Hepatocyte (in vitro differentiated cells): ENCODE measurements at regions not wholly inside any gene's neighbourhood (a gene's known extent, or its start where the extent isn't known, plus 50 kb on each side); places are given as distances from the start of the nearest gene placed in this dataset.

Source experiments
- DNase-seq: peaks from one replicate; pipeline ENCODE4 v3.0.0-alpha.2; 2016; ENCODE audit warnings: low spot score
- H2AFZ ChIP-seq: fragments of 200-600 bp; sonication (generic); 2 replicates; pipeline ENCODE4 v1.6.0; 2016; ENCODE audit warnings: antibody characterized with exemption, mild to moderate bottlenecking
- H3K27ac ChIP-seq: fragments of 200-600 bp; sonication (generic); 2 replicates; pipeline ENCODE4 v1.5.1; 2016; ENCODE audit warnings: mild to moderate bottlenecking
- H3K27me3 ChIP-seq: fragments of 200-600 bp; sonication (generic); 2 replicates; pipeline ENCODE4 v1.6.1; 2016
- H3K36me3 ChIP-seq: fragments of 200-600 bp; sonication (generic); replicated peaks from 2 replicates; pipeline ENCODE4 v1.5.1; 2016; ENCODE audit warnings: low read depth; ENCODE audit not compliant: insufficient read depth
- H3K4me1 ChIP-seq: fragments of 200-600 bp; sonication (generic); 2 replicates; pipeline ENCODE4 v1.5.1; 2016; ENCODE audit warnings: mild to moderate bottlenecking, moderate library complexity; ENCODE audit not compliant: insufficient read depth
- H3K4me2 ChIP-seq: fragments of 200-600 bp; sonication (generic); 2 replicates; pipeline ENCODE4 v1.6.0; 2016
- H3K4me3 ChIP-seq: fragments of 200-600 bp; sonication (generic); 2 replicates; pipeline ENCODE4 v1.5.1; 2016; ENCODE audit warnings: mild to moderate bottlenecking
- H3K79me2 ChIP-seq: fragments of 200-600 bp; sonication (generic); 2 replicates; pipeline ENCODE4 v1.6.0; 2017; ENCODE audit warnings: mild to moderate bottlenecking
- H3K9me2 ChIP-seq: fragments of 200-600 bp; sonication (generic); replicated peaks from 2 replicates; pipeline ENCODE4 v1.6.0; 2017; ENCODE audit warnings: mild to moderate bottlenecking; ENCODE audit not compliant: insufficient read depth
- H3K9me3 ChIP-seq: fragments of 200-600 bp; sonication (generic); 2 replicates; pipeline ENCODE4 v1.5.1; 2016; ENCODE audit warnings: low read depth, mild to moderate bottlenecking
- H4K20me1 ChIP-seq: fragments of 200-600 bp; sonication (generic); 2 replicates; pipeline ENCODE4 v1.6.0; 2016; ENCODE audit warnings: mild to moderate bottlenecking; ENCODE audit not compliant: insufficient read depth, poor library complexity, severe bottlenecking
- EZH2 ChIP-seq: fragments of 200-600 bp; sonication (generic); IDR thresholded peaks from 2 replicates; pipeline ENCODE4 v1.6.1; 2016; ENCODE audit warnings: antibody characterized with exemption, mild to moderate bottlenecking, borderline replicate concordance
- EZH2phosphoT487 ChIP-seq: fragments of 200-600 bp; sonication (generic); IDR thresholded peaks from one replicate; pipeline ENCODE4 v1.6.1; 2018; ENCODE audit warnings: antibody characterized with exemption, mild to moderate bottlenecking, low read depth, moderate library complexity; ENCODE audit not compliant: unreplicated experiment, severe bottlenecking
- WGBS: methylation state at CpG from one replicate; pipeline ENCODE4 v1.1.6; 2016; ENCODE audit warnings: low lambda C conversion rate; ENCODE audit errors: missing lambda C conversion rate; 5-methylcytosine and 5-hydroxymethylcytosine counted together
- TF ChIP-seq, protein P1 (sequence below): fragments of 200-600 bp; sonication (generic); IDR thresholded peaks from 2 replicates; pipeline ENCODE4 v1.5.1; 2016; ENCODE audit warnings: antibody characterized with exemption, mild to moderate bottlenecking; ENCODE audit not compliant: poor library complexity

DNA sequence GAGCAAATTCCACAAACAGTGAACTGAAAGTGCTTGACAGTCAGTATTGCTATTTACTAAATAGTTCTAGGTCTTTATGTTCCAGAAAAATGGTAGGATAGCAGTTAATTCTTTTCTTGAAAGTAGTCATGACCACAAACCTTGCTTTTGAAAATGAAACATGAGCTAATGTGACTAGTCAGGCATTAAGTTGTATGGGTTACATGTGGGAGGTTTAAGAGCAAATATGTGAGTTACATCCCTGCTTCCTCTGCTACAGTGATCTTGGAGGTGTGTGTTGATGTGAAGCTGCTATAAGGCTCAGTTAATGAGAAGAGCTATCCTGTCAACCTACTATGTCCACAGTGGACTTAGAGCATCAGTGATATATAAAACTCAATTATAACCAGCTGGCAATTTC lies 741.6 kb downstream of the FSCB start:
- Histone ChIP-seq H3K36me3 (no peaks in the 10 kb centered on the region), H4K20me1 (no peaks in the 10 kb centered on the region), H3K4me3 (no peak overlapping the region), H2AFZ (no peak overlapping the region), H3K4me2 (no peak overlapping the region), H3K79me2 (no peaks in the 10 kb centered on the region), H3K27me3 (no peaks in the 10 kb centered on the region), H3K9me2 (no peaks in the 10 kb centered on the region), H3K27ac (no peak overlapping the region), H3K4me1 (no peaks in the 10 kb centered on the region), H3K9me3 (no peaks in the 10 kb centered on the region)
- TF ChIP-seq, protein P1, sequence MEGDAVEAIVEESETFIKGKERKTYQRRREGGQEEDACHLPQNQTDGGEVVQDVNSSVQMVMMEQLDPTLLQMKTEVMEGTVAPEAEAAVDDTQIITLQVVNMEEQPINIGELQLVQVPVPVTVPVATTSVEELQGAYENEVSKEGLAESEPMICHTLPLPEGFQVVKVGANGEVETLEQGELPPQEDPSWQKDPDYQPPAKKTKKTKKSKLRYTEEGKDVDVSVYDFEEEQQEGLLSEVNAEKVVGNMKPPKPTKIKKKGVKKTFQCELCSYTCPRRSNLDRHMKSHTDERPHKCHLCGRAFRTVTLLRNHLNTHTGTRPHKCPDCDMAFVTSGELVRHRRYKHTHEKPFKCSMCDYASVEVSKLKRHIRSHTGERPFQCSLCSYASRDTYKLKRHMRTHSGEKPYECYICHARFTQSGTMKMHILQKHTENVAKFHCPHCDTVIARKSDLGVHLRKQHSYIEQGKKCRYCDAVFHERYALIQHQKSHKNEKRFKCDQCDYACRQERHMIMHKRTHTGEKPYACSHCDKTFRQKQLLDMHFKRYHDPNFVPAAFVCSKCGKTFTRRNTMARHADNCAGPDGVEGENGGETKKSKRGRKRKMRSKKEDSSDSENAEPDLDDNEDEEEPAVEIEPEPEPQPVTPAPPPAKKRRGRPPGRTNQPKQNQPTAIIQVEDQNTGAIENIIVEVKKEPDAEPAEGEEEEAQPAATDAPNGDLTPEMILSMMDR = no peak
- TF ChIP-seq EZH2 (no peak), EZH2phosphoT487 (no peak)
- no peak for DNase-seq

DNA sequence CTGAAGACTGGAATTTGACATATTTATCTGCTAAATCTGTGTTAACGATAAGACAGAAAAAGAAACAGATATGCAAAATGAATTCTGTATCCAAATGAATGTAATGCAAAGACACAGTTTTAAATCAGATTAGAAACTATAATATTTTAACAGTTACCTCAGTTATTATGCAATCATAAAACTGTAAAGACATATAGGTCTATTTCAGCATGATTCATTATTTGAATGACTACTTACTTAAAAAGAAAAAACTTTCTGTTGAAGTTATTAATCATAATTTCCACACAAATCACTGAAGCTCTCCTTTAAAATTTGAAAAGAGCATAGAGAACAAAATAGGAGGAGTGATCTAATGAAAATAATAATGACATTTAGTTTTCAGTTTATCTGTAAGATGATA lies 742.6 kb downstream of the FSCB start:
- H4K20me1 ChIP-seq = no peaks in the 10 kb centered on the region
- no peaks in the 10 kb centered on the region for H3K27me3 ChIP-seq
- 89% methylated on average over 1 of the region's 1 CpG for WGBS
- no peak overlapping the region for H3K4me3 ChIP-seq
- no peak overlapping the region for H2AFZ ChIP-seq
- no peak for DNase-seq
- H3K9me2 ChIP-seq = no peaks in the 10 kb centered on the region
- no peaks in the 10 kb centered on the region for H3K36me3 ChIP-seq
- H3K9me3 ChIP-seq = no peaks in the 10 kb centered on the region
- no peak overlapping the region for H3K27ac ChIP-seq
- H3K4me1 ChIP-seq = no peaks in the 10 kb centered on the region
- TF ChIP-seq, protein P1 = no peak
- no peak for TF ChIP-seq EZH2phosphoT487
- TF ChIP-seq EZH2 = no peak
- no peak overlapping the region for H3K4me2 ChIP-seq
- no peaks in the 10 kb centered on the region for H3K79me2 ChIP-seq

DNA sequence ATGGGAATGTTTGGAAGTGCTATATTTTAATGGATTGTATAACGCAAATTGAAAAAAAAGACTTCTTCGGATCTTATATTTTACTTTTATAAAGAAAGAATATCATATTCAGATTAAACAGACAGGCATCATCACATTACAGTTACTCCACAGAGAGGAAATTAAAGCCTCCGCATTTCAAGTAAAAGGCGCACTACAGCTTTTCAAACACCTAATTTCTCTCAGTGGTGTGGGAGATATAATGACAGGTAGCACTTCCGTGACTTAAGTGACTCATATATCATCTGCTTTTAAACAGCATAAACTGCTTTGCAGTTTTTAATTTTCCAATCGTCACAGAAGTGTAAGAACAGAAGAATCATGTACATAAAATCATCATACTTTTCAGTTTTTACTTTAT lies 751.4 kb downstream of the FSCB start:
- H2AFZ ChIP-seq = no peak overlapping the region
- no peaks in the 10 kb centered on the region for H3K36me3 ChIP-seq
- H3K9me2 ChIP-seq = peaks cover 4% of the 10 kb centered on the region
- H3K9me3 ChIP-seq = no peaks in the 10 kb centered on the region
- no peaks in the 10 kb centered on the region for H3K27me3 ChIP-seq
- TF ChIP-seq EZH2 = no peak
- TF ChIP-seq EZH2phosphoT487 = no peak
- TF ChIP-seq, protein P1 = no peak
- H3K79me2 ChIP-seq = no peaks in the 10 kb centered on the region
- no peak overlapping the region for H3K4me2 ChIP-seq
- H3K4me3 ChIP-seq = no peak overlapping the region
- no peak overlapping the region for H3K27ac ChIP-seq
- DNase-seq = no peak
- no peaks in the 10 kb centered on the region for H4K20me1 ChIP-seq
- H3K4me1 ChIP-seq = no peaks in the 10 kb centered on the region
- WGBS = 87% methylated on average over 6 of the region's 6 CpGs

DNA sequence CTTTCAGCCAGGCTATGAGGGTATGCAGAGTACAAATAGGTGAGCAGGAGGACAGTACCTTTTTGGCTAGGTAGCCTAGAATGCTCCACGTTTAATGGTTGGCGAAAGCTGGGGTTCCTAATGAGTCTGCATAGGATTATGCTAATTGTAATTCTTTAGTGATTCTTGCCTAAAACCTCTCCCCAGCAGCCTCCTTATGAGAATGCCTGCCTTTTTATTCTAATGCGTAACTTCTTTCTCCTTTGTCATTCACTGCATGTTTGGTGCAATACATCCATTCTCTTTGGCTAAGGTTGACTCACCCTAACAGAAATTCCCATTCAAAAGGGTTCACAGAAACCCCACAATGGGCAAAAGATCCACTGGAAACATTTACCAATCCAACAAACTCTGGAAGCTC lies 752.2 kb downstream of the FSCB start:
- Histone ChIP-seq H3K79me2 (no peaks in the 10 kb centered on the region), H3K27me3 (no peaks in the 10 kb centered on the region), H3K9me3 (no peaks in the 10 kb centered on the region), H3K36me3 (no peaks in the 10 kb centered on the region), H3K27ac (no peak overlapping the region), H4K20me1 (no peaks in the 10 kb centered on the region), H3K9me2 (peaks cover 4% of the 10 kb centered on the region), H2AFZ (no peak overlapping the region), H3K4me1 (no peaks in the 10 kb centered on the region), H3K4me3 (no peak overlapping the region), H3K4me2 (no peak overlapping the region)
- no peak for DNase-seq
- 88% methylated on average over 3 of the region's 3 CpGs for WGBS
- TF ChIP-seq, protein P1 = no peak
- TF ChIP-seq EZH2 (no peak), EZH2phosphoT487 (no peak)
